ENCODE measurements at regions not wholly inside any gene's neighbourhood (a gene's known extent, or its start where the extent isn't known, plus 50 kb on each side); places are given as distances from the start of the nearest gene placed in this dataset.

DNA sequence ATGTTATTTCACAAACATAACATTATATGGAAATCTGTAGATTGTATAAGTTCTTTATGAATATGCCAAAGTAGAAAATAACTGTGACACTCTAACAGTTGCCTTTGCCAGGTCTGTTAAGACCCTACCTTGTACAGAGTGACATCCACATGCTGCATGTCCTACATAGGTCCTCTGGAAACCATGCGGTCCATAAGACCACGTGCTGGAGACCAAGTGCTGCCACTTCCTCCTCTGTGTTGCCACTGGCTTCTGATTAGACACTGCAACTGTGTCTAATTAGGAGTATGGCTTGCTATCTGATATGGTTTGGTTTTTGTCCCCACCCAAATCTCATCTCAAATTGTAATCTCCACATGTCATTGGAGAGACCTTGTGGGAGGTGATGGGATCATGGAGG lies 855.5 kb upstream of the SEMA6D start:
- TF ChIP-seq, protein P1, sequence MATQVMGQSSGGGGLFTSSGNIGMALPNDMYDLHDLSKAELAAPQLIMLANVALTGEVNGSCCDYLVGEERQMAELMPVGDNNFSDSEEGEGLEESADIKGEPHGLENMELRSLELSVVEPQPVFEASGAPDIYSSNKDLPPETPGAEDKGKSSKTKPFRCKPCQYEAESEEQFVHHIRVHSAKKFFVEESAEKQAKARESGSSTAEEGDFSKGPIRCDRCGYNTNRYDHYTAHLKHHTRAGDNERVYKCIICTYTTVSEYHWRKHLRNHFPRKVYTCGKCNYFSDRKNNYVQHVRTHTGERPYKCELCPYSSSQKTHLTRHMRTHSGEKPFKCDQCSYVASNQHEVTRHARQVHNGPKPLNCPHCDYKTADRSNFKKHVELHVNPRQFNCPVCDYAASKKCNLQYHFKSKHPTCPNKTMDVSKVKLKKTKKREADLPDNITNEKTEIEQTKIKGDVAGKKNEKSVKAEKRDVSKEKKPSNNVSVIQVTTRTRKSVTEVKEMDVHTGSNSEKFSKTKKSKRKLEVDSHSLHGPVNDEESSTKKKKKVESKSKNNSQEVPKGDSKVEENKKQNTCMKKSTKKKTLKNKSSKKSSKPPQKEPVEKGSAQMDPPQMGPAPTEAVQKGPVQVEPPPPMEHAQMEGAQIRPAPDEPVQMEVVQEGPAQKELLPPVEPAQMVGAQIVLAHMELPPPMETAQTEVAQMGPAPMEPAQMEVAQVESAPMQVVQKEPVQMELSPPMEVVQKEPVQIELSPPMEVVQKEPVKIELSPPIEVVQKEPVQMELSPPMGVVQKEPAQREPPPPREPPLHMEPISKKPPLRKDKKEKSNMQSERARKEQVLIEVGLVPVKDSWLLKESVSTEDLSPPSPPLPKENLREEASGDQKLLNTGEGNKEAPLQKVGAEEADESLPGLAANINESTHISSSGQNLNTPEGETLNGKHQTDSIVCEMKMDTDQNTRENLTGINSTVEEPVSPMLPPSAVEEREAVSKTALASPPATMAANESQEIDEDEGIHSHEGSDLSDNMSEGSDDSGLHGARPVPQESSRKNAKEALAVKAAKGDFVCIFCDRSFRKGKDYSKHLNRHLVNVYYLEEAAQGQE (IDR thresholded peaks at IDR 0.05; ENCODE audit: insufficient read depth in 1 of 2, low read depth in 2 of 2, low read length in 2 of 2), result no peak
- TF ChIP-seq POLR2AphosphoS5 (IDR thresholded peaks at IDR 0.05; ENCODE audit: low read depth, low read length) (no peak), TAF1 (IDR thresholded peaks at IDR 0.05; ENCODE audit: borderline replicate concordance, insufficient read depth, low read length) (no peak), SIN3A (IDR thresholded peaks at IDR 0.05; ENCODE audit: borderline replicate concordance, insufficient read depth, low read length) (no peak), FOXP2 (optimal IDR thresholded peaks at IDR 0.05; ENCODE audit: borderline replicate concordance, extremely low read depth, extremely low read length, insufficient read depth) (no peak)
